A673 (cell line): ENCODE measurements at regions not wholly inside any gene's neighbourhood (a gene's known extent, or its start where the extent isn't known, plus 50 kb on each side); places are given as distances from the start of the nearest gene placed in this dataset.

Experiments
- BruUV-seq: library from RNA; stranded (reverse); fragments of 400-500 nt; replicated peaks from 2 replicates; lab custom pipeline; 2021; lab: Mats Ljungman, UMichigan
- CTCF ChIA-PET: fragments of 300-600 bp; sonication (Branson Sonifier 250); formaldehyde crosslinking; loops from one replicate; lab custom pipeline; 2022; ENCODE audit warnings: antibody characterized with exemption; lab: Charles Lee
- POLR2A ChIA-PET: fragments of 300-600 bp; sonication (Branson Sonifier 250); formaldehyde crosslinking; loops from one replicate; lab custom pipeline; 2022; ENCODE audit warnings: antibody characterized with exemption; ENCODE audit not compliant: low non-redundant PET; lab: Charles Lee
- DNase-seq: peaks from one replicate; pipeline ENCODE4 v3.0.0-alpha.2; 2015; ENCODE audit warnings: low spot score
- H3K27ac ChIP-seq: fragments of 200-600 bp; sonication (generic); 2 replicates; pipeline ENCODE4 v1.5.1; 2016; ENCODE audit warnings: mixed run types, low read depth, mild to moderate bottlenecking, mixed read lengths, antibody characterized with exemption, low read length; ENCODE audit not compliant: poor library complexity, severe bottlenecking
- H3K27me3 ChIP-seq: fragments of 200-600 bp; sonication (generic); replicated peaks from 2 replicates; pipeline ENCODE4 v1.6.1; 2017; ENCODE audit warnings: mixed run types, low read depth, mild to moderate bottlenecking, mixed read lengths, antibody characterized with exemption, low read length; ENCODE audit not compliant: insufficient read depth, poor library complexity
- H3K36me3 ChIP-seq: fragments of 200-600 bp; sonication (generic); 2 replicates; pipeline ENCODE4 v1.6.1; 2016; ENCODE audit warnings: mixed run types, mild to moderate bottlenecking, mixed read lengths, antibody characterized with exemption, low read length; ENCODE audit not compliant: insufficient read depth, poor library complexity, severe bottlenecking
- H3K4me1 ChIP-seq: fragments of 200-600 bp; sonication (generic); 2 replicates; pipeline ENCODE4 v1.6.1; 2017; ENCODE audit warnings: mixed run types, mild to moderate bottlenecking, mixed read lengths, antibody characterized with exemption, low read length; ENCODE audit not compliant: insufficient read depth, poor library complexity, severe bottlenecking
- H3K4me3 ChIP-seq: fragments of 200-600 bp; sonication (generic); 2 replicates; pipeline ENCODE4 v1.5.1; 2016; ENCODE audit warnings: low read depth, mixed run types, mild to moderate bottlenecking, mixed read lengths, low read length; ENCODE audit not compliant: poor library complexity, severe bottlenecking
- H3K9me3 ChIP-seq: fragments of 200-600 bp; sonication (generic); 2 replicates; pipeline ENCODE4 v1.6.1; 2016; ENCODE audit warnings: mixed run types, low read depth, mild to moderate bottlenecking, mixed read lengths, antibody characterized with exemption, low read length; ENCODE audit not compliant: poor library complexity, severe bottlenecking
- CTCF ChIP-seq: fragments of 300-800, 200-600 bp; sonication (generic); conservative IDR thresholded peaks from 2 replicates; pipeline ENCODE4 v1.5.1; 2017; ENCODE audit warnings: low read depth, mild to moderate bottlenecking, antibody characterized with exemption, low read length, moderate library complexity, mixed read lengths
- EZH2 ChIP-seq: fragments of 200-600 bp; sonication (generic); IDR thresholded peaks from 2 replicates; pipeline ENCODE4 v1.6.1; 2017; ENCODE audit warnings: borderline replicate concordance, low read depth, mild to moderate bottlenecking, mixed read lengths, antibody characterized with exemption, low read length; ENCODE audit not compliant: poor library complexity, severe bottlenecking
- intact Hi-C: fragments of 100-400 bp; cut with micrococcal nuclease; formaldehyde crosslinking; loops from one replicate; pipeline ENCODE4 v1.10.0; 2022; ENCODE audit not compliant: unreplicated experiment

GRCh38 chr11:28976801-28977145, 868.6 kb downstream of the METTL15 start:
- ChIA-PET CTCF (no interaction called here), POLR2A (no interaction called here)
- H3K27me3 ChIP-seq, result peaks cover 35% of the 10 kb centered on the region
- no peak for DNase-seq
- no peak overlapping the region for H3K27ac ChIP-seq
- intact Hi-C loops, result no loop called here
- no TSS peak for BruUV-seq
- H3K4me3 ChIP-seq, result no peak overlapping the region
- H3K9me3 ChIP-seq, result no peaks in the 10 kb centered on the region
- peaks cover 10% of the 10 kb centered on the region for H3K4me1 ChIP-seq
- TF ChIP-seq EZH2 (no peak), CTCF (no peak)
- no peaks in the 10 kb centered on the region for H3K36me3 ChIP-seq

GRCh38 chr11:28976012-28976800, 868.0 kb downstream of the METTL15 start:
- CTCF ChIA-PET, result no interaction called here
- DNase-seq, result no peak
- POLR2A ChIA-PET, result interaction anchor here (0.5 kb wide), 1 partner anchor 11 kb away, joined by 3 read pairs; no protein-coding TSS in a partner anchor
- Histone ChIP-seq H3K36me3 (no peaks in the 10 kb centered on the region), H3K9me3 (no peaks in the 10 kb centered on the region), H3K27ac (no peak overlapping the region), H3K4me3 (no peak overlapping the region), H3K4me1 (peaks cover 4% of the 10 kb centered on the region), H3K27me3 (peaks cover 38% of the 10 kb centered on the region)
- no TSS peak for BruUV-seq
- TF ChIP-seq CTCF, result no peak
- TF ChIP-seq EZH2, result no peak
- intact Hi-C loops, result no loop called here

- DNase-seq, result no peak
- ChIA-PET POLR2A (no interaction called here), CTCF (interaction anchor here (1.0 kb wide), 1 partner anchor 190 kb away, joined by 4 read pairs; no protein-coding TSS in a partner anchor)
- no peaks in the 10 kb centered on the region for H3K36me3 ChIP-seq
- H3K27ac ChIP-seq, result no peak overlapping the region
- peaks cover 6% of the 10 kb centered on the region for H3K9me3 ChIP-seq
- TF ChIP-seq EZH2 (no peak), CTCF (no peak)
- intact Hi-C loops, result no loop called here
- no peaks in the 10 kb centered on the region for H3K4me1 ChIP-seq
- no TSS peak for BruUV-seq
- peaks cover 17% of the 10 kb centered on the region for H3K27me3 ChIP-seq
- no peak overlapping the region for H3K4me3 ChIP-seq
These were observed 861.6 kb downstream of the METTL15 start for GRCh38 chr11:28969832-28970231.
